ENCODE measurements at regions not wholly inside any gene's neighbourhood (a gene's known extent, or its start where the extent isn't known, plus 50 kb on each side); places are given as distances from the start of the nearest gene placed in this dataset.

DNA sequence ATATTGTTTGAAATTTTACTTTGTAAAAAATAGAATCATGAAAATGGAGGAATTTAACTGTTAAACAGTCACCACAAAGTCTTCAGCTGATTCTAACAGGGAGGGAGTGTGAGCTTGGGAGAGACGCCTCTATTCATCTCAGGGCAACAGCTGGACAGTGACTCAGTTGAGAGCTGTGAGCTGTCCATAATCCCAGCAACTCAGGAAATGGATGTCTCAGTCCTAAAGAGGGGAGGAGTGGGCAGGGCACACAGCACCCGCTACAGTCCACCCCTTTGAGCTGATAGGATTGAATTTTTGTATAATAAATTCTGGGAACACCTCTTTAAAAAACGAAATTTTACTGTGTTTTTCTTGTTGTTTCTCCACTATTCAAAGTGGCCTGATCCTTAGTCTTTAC is 255.1 kb upstream of the THUMPD2 start:
- TF ChIP-seq, protein P1, sequence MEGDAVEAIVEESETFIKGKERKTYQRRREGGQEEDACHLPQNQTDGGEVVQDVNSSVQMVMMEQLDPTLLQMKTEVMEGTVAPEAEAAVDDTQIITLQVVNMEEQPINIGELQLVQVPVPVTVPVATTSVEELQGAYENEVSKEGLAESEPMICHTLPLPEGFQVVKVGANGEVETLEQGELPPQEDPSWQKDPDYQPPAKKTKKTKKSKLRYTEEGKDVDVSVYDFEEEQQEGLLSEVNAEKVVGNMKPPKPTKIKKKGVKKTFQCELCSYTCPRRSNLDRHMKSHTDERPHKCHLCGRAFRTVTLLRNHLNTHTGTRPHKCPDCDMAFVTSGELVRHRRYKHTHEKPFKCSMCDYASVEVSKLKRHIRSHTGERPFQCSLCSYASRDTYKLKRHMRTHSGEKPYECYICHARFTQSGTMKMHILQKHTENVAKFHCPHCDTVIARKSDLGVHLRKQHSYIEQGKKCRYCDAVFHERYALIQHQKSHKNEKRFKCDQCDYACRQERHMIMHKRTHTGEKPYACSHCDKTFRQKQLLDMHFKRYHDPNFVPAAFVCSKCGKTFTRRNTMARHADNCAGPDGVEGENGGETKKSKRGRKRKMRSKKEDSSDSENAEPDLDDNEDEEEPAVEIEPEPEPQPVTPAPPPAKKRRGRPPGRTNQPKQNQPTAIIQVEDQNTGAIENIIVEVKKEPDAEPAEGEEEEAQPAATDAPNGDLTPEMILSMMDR (IDR thresholded peaks at IDR 0.05) = no peak
- TF ChIP-seq EP300 (IDR thresholded peaks at IDR 0.05) (no peak), POLR2A (IDR thresholded peaks at IDR 0.05) (no peak)
